Inferior parietal cortex (tissue), 1 donor: ENCODE measurements at regions not wholly inside any gene's neighbourhood (a gene's known extent, or its start where the extent isn't known, plus 50 kb on each side); places are given as distances from the start of the nearest gene placed in this dataset.

Experiments used
- DNase-seq: peaks from one replicate; pipeline ENCODE4 v3.0.0-alpha.2; 2016; ENCODE audit errors: extremely low spot score

GRCh38 chr12:19826980-19827550 is 387.8 kb downstream of the AEBP2 start:
- no peak for DNase-seq

GRCh38 chr12:19829100-19829853 is 390.0 kb downstream of the AEBP2 start:
- no peak for DNase-seq

GRCh38 chr12:19830446-19830845 is 391.2 kb downstream of the AEBP2 start:
- DNase-seq = no peak

GRCh38 chr12:19833775-19834501 is 394.6 kb downstream of the AEBP2 start:
- no peak for DNase-seq

- no peak for DNase-seq
Measured at GRCh38 chr12:19834592-19834991, 395.3 kb downstream of the AEBP2 start.

GRCh38 chr12:19836056-19836455 is 396.8 kb downstream of the AEBP2 start:
- no peak for DNase-seq

- no peak for DNase-seq
Measured at GRCh38 chr12:19836456-19836855, 397.2 kb downstream of the AEBP2 start.

GRCh38 chr12:19837543-19837942 is 398.3 kb downstream of the AEBP2 start:
- no peak for DNase-seq

- DNase-seq = no peak
Measured at GRCh38 chr12:19841451-19841850, 402.2 kb downstream of the AEBP2 start.

GRCh38 chr12:19842116-19842515 is 402.8 kb downstream of the AEBP2 start:
- DNase-seq = no peak

GRCh38 chr12:19844224-19844623 is 404.9 kb downstream of the AEBP2 start:
- DNase-seq = no peak

- no peak for DNase-seq
Measured at GRCh38 chr12:19846574-19846973, 407.3 kb downstream of the AEBP2 start.

- no peak for DNase-seq
Measured at GRCh38 chr12:19847294-19848059, 408.2 kb downstream of the AEBP2 start.

GRCh38 chr12:19848421-19848820 is 409.1 kb downstream of the AEBP2 start:
- DNase-seq = no peak

- DNase-seq = no peak
Measured at GRCh38 chr12:19849208-19849607, 409.9 kb downstream of the AEBP2 start.

GRCh38 chr12:19850346-19851065 is 411.2 kb downstream of the AEBP2 start:
- peak; percentile 43 for DNase-seq

- DNase-seq = no peak
Measured at GRCh38 chr12:19852100-19852855, 413.0 kb downstream of the AEBP2 start.

- no peak for DNase-seq
Measured at GRCh38 chr12:19855851-19856250, 416.6 kb downstream of the AEBP2 start.

GRCh38 chr12:19856389-19856788 is 417.1 kb downstream of the AEBP2 start:
- no peak for DNase-seq

GRCh38 chr12:19857204-19857603 is 417.9 kb downstream of the AEBP2 start:
- no peak for DNase-seq

- DNase-seq = no peak
Measured at GRCh38 chr12:19867151-19867550, 427.9 kb downstream of the AEBP2 start.
